ENCODE measurements at regions not wholly inside any gene's neighbourhood (a gene's known extent, or its start where the extent isn't known, plus 50 kb on each side); places are given as distances from the start of the nearest gene placed in this dataset.

DNA sequence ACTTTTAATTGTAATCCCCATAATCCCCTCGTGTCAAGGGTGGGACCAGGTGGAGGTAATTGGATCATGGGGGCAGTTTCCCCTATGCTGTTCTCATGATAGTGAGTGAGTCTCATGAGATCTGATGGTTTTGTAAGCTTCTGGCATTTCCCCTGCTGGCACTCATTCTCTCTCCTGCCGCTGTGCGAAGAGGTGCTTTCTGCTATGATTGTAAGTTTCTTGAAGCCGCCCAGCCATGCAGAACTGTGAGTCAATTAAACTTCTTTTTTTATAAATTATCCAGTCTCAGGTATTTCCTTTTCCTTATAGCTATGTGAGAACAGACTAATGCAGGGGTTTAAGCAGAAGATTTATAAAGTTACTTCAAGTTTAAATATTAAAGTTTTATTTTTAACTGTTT is 655.2 kb downstream of the EPHA4 start:
- TF ChIP-seq, protein P1, sequence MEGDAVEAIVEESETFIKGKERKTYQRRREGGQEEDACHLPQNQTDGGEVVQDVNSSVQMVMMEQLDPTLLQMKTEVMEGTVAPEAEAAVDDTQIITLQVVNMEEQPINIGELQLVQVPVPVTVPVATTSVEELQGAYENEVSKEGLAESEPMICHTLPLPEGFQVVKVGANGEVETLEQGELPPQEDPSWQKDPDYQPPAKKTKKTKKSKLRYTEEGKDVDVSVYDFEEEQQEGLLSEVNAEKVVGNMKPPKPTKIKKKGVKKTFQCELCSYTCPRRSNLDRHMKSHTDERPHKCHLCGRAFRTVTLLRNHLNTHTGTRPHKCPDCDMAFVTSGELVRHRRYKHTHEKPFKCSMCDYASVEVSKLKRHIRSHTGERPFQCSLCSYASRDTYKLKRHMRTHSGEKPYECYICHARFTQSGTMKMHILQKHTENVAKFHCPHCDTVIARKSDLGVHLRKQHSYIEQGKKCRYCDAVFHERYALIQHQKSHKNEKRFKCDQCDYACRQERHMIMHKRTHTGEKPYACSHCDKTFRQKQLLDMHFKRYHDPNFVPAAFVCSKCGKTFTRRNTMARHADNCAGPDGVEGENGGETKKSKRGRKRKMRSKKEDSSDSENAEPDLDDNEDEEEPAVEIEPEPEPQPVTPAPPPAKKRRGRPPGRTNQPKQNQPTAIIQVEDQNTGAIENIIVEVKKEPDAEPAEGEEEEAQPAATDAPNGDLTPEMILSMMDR (tag by site-specific recombination; IDR thresholded peaks at IDR 0.05): no peak
- TF ChIP-seq, protein P2, sequence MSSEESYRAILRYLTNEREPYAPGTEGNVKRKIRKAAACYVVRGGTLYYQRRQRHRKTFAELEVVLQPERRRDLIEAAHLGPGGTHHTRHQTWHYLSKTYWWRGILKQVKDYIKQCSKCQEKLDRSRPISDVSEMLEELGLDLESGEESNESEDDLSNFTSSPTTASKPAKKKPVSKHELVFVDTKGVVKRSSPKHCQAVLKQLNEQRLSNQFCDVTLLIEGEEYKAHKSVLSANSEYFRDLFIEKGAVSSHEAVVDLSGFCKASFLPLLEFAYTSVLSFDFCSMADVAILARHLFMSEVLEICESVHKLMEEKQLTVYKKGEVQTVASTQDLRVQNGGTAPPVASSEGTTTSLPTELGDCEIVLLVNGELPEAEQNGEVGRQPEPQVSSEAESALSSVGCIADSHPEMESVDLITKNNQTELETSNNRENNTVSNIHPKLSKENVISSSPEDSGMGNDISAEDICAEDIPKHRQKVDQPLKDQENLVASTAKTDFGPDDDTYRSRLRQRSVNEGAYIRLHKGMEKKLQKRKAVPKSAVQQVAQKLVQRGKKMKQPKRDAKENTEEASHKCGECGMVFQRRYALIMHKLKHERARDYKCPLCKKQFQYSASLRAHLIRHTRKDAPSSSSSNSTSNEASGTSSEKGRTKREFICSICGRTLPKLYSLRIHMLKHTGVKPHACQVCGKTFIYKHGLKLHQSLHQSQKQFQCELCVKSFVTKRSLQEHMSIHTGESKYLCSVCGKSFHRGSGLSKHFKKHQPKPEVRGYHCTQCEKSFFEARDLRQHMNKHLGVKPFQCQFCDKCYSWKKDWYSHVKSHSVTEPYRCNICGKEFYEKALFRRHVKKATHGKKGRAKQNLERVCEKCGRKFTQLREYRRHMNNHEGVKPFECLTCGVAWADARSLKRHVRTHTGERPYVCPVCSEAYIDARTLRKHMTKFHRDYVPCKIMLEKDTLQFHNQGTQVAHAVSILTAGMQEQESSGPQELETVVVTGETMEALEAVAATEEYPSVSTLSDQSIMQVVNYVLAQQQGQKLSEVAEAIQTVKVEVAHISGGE (tag by site-specific recombination; conservative IDR thresholded peaks at IDR 0.05; ENCODE audit: low read depth): no peak
- TF ChIP-seq, protein P3, sequence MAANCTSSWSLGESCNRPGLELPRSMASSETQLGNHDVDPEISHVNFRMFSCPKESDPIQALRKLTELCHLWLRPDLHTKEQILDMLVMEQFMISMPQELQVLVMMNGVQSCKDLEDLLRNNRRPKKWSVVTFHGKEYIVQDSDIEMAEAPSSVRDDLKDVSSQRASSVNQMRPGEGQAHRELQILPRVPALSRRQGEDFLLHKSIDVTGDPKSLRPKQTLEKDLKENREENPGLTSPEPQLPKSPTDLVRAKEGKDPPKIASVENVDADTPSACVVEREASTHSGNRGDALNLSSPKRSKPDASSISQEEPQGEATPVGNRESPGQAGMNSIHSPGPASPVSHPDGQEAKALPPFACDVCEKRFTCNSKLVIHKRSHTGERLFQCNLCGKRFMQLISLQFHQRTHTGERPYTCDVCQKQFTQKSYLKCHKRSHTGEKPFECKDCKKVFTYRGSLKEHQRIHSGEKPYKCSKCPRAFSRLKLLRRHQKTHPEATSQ (tag by site-specific recombination; IDR thresholded peaks at IDR 0.05): no peak
- no peak for TF ChIP-seq MZF1 (tag by site-specific recombination; IDR thresholded peaks at IDR 0.05; ENCODE audit: borderline replicate concordance)
- TF ChIP-seq KLF8 (tag by site-specific recombination; IDR thresholded peaks at IDR 0.05): no peak
- no peak for TF ChIP-seq ZNF561 (tag by site-specific recombination; IDR thresholded peaks at IDR 0.05; ENCODE audit: borderline replicate concordance)
- TF ChIP-seq ZNF24 (tag by site-specific recombination; IDR thresholded peaks at IDR 0.05): no peak
- no peak for TF ChIP-seq ZNF555 (tag by site-specific recombination; conservative IDR thresholded peaks at IDR 0.05)
- TF ChIP-seq ZNF670 (tag by site-specific recombination; IDR thresholded peaks at IDR 0.05; ENCODE audit: low read depth): no peak
- no peak for TF ChIP-seq ZNF544 (tag by site-specific recombination; IDR thresholded peaks at IDR 0.05)
- TF ChIP-seq ZNF10 (tag by site-specific recombination; IDR thresholded peaks at IDR 0.05): no peak
- TF ChIP-seq, protein P4, sequence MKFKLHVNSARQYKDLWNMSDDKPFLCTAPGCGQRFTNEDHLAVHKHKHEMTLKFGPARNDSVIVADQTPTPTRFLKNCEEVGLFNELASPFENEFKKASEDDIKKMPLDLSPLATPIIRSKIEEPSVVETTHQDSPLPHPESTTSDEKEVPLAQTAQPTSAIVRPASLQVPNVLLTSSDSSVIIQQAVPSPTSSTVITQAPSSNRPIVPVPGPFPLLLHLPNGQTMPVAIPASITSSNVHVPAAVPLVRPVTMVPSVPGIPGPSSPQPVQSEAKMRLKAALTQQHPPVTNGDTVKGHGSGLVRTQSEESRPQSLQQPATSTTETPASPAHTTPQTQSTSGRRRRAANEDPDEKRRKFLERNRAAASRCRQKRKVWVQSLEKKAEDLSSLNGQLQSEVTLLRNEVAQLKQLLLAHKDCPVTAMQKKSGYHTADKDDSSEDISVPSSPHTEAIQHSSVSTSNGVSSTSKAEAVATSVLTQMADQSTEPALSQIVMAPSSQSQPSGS (tag by site-specific recombination; IDR thresholded peaks at IDR 0.05; ENCODE audit: low read depth): no peak
- no peak for TF ChIP-seq PRDM1 (tag by site-specific recombination; IDR thresholded peaks at IDR 0.05)
- TF ChIP-seq ZNF416 (tag by site-specific recombination; IDR thresholded peaks at IDR 0.05): no peak
